Activated CD8-positive, alpha-beta memory T cell treated with anti-CD3 and anti-CD28 coated beads, Interleukin-2, amount 10 ng/mL, durations not matched to agents 7 days and 5 days (primary cell): ENCODE measurements at regions not wholly inside any gene's neighbourhood (a gene's known extent, or its start where the extent isn't known, plus 50 kb on each side); places are given as distances from the start of the nearest gene placed in this dataset.

Experiments used
- ATAC-seq: fragments of 150-1000 bp; cut with Tn5 transposase; one replicate; pipeline ENCODE4 v1.10.0; 2021; ENCODE audit warnings: moderate library complexity
- CTCF ChIA-PET: fragments of 350-600 bp; sonication (Branson Sonifier 250); formaldehyde crosslinking; loops from one replicate; lab custom pipeline; 2021; ENCODE audit warnings: antibody characterized with exemption; lab: Charles Lee
- DNase-seq: peaks from one replicate; pipeline ENCODE4 v3.0.0-alpha.2; 2020
- H3K27ac Mint-ChIP-seq: one replicate; pipeline ENCODE4 v1.8.0; 2021; ENCODE audit warnings: mild to moderate bottlenecking, mixed read lengths
- H3K27me3 Mint-ChIP-seq: one replicate; pipeline ENCODE4 v1.8.0; 2021; ENCODE audit warnings: mixed read lengths
- H3K36me3 Mint-ChIP-seq: one replicate; pipeline ENCODE4 v1.8.0; 2021; ENCODE audit warnings: mild to moderate bottlenecking, mixed read lengths
- H3K4me1 Mint-ChIP-seq: one replicate; pipeline ENCODE4 v1.8.0; 2021; ENCODE audit warnings: mixed read lengths
- H3K4me3 Mint-ChIP-seq: one replicate; pipeline ENCODE4 v1.8.0; 2021; ENCODE audit warnings: mild to moderate bottlenecking, moderate library complexity, mixed read lengths
- H3K9me3 Mint-ChIP-seq: one replicate; pipeline ENCODE4 v1.8.0; 2022; ENCODE audit warnings: low read depth, mixed read lengths

DNA sequence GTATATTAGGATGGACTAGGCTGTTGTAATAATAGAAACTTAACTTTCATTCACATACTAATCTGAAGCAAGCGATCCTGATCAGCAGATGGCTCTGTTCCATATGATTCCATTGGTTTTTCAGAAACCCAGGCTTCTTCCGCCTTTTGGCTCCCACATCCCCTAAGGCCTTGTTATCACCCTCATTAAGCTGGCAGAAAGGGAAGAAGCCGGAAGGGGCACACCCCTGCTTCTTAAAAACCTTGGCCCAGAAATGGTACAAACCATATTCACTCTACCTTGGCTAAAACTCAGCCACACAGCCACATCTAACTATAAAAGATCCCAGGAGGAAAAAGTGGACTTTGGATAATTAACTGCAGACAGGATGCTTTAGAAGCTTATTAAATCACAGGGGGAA, 329.2 kb downstream of the PCNX1 start:
- ATAC-seq, result no peak
- CTCF ChIA-PET, result interaction anchor here (1.1 kb wide), 1 partner anchor 516 kb away, joined by 3 read pairs; no protein-coding TSS in a partner anchor
- H3K9me3 Mint-ChIP-seq, result no peaks in the 10 kb centered on the region

DNA sequence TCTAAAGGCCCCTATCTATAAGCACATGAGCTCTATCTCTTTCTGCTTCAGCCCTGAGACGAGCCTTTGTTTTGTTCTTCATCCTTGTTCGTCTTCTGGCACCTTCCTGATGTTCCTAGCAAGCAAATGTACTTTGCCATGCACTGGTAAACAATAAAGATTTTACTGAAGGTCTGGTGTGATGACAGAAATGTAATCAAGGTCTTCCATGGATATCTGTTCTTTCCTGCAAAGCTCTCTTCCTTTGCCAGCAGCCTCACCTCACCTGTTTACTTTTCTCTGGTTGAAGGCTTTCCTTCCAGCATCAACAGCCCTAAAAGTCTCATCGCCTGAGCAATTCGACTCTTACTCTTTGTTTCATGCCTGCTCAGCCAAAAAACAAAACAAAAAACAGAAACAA, 330.3 kb downstream of the PCNX1 start:
- Mint-ChIP-seq H3K9me3 (no peaks in the 10 kb centered on the region), H3K4me3 (no peak overlapping the region), H3K27ac (no peak overlapping the region), H3K27me3 (peaks cover 4% of the 10 kb centered on the region), H3K36me3 (peaks cover 6% of the 10 kb centered on the region), H3K4me1 (peaks cover 10% of the 10 kb centered on the region)
- ATAC-seq (no peak), DNase-seq (no peak)
- CTCF ChIA-PET, result no interaction called here

More for the DNA sequence above, 329.2 kb downstream of the PCNX1 start:
- H3K27ac Mint-ChIP-seq, result no peak overlapping the region
- DNase-seq, result no peak
- H3K36me3 Mint-ChIP-seq, result peaks cover 6% of the 10 kb centered on the region
- no peak overlapping the region for H3K4me3 Mint-ChIP-seq
- H3K4me1 Mint-ChIP-seq, result peaks cover 10% of the 10 kb centered on the region
- H3K27me3 Mint-ChIP-seq, result peaks cover 4% of the 10 kb centered on the region

DNA sequence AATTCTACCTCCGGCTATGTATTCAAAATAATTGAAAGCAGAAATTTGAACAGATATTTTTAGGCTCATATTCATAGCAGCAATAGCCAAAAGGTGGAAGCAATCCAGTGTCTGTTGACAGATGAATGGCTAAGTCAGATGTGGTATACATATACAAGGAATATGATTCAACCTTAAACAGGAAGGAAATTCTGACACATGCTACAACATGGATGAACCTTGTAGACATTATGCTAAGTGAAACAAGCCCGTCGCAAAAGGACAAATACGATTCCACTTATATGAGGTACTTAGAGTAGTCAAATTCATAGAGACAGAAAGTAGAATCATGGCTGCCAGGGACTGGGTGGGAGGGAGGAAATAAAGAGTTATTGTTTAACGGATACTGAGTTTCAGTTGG, 331.6 kb downstream of the PCNX1 start:
- H3K4me3 Mint-ChIP-seq, result no peak overlapping the region
- H3K9me3 Mint-ChIP-seq, result no peaks in the 10 kb centered on the region
- CTCF ChIA-PET, result no interaction called here
- DNase-seq (no peak), ATAC-seq (no peak)
- H3K27ac Mint-ChIP-seq, result no peak overlapping the region
- H3K4me1 Mint-ChIP-seq, result peaks cover 13% of the 10 kb centered on the region
- peaks cover 4% of the 10 kb centered on the region for H3K27me3 Mint-ChIP-seq
- peaks cover 6% of the 10 kb centered on the region for H3K36me3 Mint-ChIP-seq

DNA sequence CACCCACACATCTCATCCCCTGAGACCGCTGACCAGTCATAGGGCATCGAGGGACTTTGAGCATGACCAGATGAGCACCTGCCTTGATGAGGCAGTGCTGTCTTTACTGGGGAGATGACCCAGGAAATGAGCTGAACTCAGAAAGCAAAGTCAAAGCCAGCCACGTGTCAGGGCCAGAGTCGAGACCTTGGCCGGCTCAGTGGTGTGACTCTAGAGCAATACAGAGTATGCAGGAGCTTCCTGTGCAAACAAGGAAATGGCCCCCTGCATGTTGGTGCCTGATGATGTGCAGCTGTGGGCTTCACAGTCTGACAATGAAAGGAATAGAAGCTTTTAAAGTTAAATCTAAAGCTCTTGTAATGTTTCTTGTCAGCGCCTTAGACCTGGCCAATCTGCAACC, 332.9 kb downstream of the PCNX1 start:
- H3K27ac Mint-ChIP-seq, result no peak overlapping the region
- CTCF ChIA-PET, result interaction anchor here (0.8 kb wide), 1 partner anchor 14 kb away, joined by 3 read pairs; no protein-coding TSS in a partner anchor
- ATAC-seq, result peak; percentile 30

DNA sequence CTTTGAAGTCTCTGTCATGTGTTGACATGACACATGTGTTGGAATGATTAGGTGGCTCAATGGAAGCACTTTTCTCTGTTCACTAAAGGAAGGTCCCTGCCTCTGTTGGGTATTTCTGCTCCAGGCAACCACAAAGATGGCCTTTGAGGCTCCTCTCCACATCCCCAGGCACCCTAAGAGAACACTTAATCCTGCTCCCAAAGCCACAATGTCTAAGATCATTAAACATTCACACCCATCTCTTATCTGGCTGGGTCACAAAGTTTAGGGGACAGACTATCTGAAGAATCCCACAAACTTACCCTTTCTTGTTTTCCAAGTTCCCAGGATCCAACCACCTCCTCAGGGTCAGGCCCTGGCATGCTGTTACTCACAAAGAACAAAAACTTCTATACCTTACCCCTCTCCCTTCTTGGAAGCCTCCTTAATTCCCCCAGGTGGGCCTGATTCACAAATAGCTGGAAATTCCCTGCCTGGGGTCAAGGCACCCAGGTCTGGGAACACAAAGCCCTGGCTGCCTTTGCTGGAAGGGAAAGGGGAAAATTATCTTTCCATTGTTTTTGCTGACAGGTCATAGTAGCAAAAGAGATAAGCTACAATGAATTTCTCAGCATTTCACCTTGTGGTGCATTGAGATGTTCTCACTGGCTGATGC, 333.7 kb downstream of the PCNX1 start:
- peaks cover 4% of the 10 kb centered on the region for H3K27me3 Mint-ChIP-seq
- no peak for DNase-seq
- no peak for ATAC-seq
- no peaks in the 10 kb centered on the region for H3K9me3 Mint-ChIP-seq
- H3K36me3 Mint-ChIP-seq, result peaks cover 14% of the 10 kb centered on the region
- H3K4me1 Mint-ChIP-seq, result peaks cover 35% of the 10 kb centered on the region
- no peak overlapping the region for H3K27ac Mint-ChIP-seq
- CTCF ChIA-PET, result interaction anchor here (0.6 kb wide), 1 partner anchor 339 kb away, joined by 4 read pairs; no protein-coding TSS in a partner anchor
- H3K4me3 Mint-ChIP-seq, result no peak overlapping the region

More for the DNA sequence above, 332.9 kb downstream of the PCNX1 start:
- H3K4me3 Mint-ChIP-seq, result no peak overlapping the region
- peaks cover 27% of the 10 kb centered on the region for H3K4me1 Mint-ChIP-seq
- H3K27me3 Mint-ChIP-seq, result peaks cover 4% of the 10 kb centered on the region
- H3K9me3 Mint-ChIP-seq, result no peaks in the 10 kb centered on the region
- no peak for DNase-seq
- H3K36me3 Mint-ChIP-seq, result peaks cover 11% of the 10 kb centered on the region

DNA sequence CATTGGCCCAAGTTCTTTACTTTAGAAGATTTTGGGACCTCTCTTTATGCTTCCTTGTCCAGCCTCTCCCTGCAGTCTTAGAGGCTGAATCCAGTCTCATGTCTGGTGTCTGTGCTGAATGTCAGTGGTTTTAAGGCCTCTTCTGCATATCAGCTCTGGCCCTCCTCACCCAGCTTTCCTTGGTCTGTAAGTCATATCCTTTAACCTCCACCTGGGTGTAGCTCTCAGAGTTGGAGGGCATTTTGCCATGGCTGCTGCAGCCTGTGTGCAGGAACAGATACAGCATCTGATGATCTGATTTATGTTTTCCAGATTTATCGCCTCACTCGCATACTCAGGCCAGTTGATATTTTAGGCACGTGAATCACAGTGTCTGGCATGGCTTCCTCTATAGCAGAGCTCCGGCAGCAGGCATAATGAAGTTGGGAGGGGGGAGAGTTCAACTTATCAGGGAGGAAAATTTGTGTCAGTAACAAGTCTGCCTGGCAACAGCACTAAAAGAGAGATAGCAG, 335.0 kb downstream of the PCNX1 start:
- peaks cover 4% of the 10 kb centered on the region for H3K27me3 Mint-ChIP-seq
- no peak for DNase-seq
- H3K36me3 Mint-ChIP-seq, result peaks cover 24% of the 10 kb centered on the region
- CTCF ChIA-PET, result no interaction called here
- no peak overlapping the region for H3K27ac Mint-ChIP-seq
- no peak overlapping the region for H3K4me3 Mint-ChIP-seq
- peaks cover under 1% of the 10 kb centered on the region for H3K9me3 Mint-ChIP-seq
- peaks cover 48% of the 10 kb centered on the region for H3K4me1 Mint-ChIP-seq
- no peak for ATAC-seq

DNA sequence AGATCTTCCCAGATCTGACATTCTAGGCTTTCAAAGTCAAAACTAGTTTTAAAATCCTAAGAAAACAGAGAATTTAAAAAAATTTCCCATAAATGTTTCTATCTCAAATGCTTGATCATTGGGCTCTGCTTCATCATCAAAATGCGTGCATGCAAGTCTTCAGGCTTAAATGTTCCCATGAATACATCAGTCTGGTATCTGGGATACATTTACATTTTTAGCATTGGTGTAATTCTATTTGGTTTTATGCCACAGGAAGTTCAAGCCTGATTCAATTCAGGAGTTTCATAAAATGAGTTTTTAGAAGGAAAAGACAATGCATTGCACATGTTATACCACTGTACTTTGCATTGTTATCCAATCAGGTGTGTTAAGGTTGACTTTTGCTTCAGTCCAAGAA, 336.4 kb downstream of the PCNX1 start:
- no peak for ATAC-seq
- peaks cover 55% of the 10 kb centered on the region for H3K4me1 Mint-ChIP-seq
- no peak overlapping the region for H3K4me3 Mint-ChIP-seq
- CTCF ChIA-PET, result no interaction called here
- H3K27ac Mint-ChIP-seq, result no peak overlapping the region
- H3K36me3 Mint-ChIP-seq, result peaks cover 38% of the 10 kb centered on the region
- DNase-seq, result no peak
- peaks cover 2% of the 10 kb centered on the region for H3K27me3 Mint-ChIP-seq
- peaks cover 12% of the 10 kb centered on the region for H3K9me3 Mint-ChIP-seq

DNA sequence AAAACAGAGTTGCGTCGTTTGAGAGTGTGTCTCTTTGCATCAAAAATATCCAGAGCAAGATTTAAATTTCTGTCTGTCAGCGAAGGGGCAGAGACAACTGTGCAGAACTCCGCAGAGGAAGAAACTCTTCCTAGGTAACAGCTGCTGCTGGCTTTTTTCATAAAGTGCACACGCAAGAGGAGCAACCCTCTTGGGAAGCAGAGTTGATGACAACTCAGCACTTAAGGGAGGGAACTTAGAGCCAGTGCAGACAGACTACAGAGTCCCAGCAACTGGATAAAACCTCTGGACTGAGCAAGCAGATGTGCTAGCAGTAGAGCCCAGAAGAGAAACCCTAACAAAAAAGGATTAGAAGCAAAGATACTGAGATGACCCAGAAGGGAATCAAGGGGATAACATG, 337.1 kb downstream of the PCNX1 start:
- Mint-ChIP-seq H3K4me1 (peaks cover 54% of the 10 kb centered on the region), H3K36me3 (peaks cover 39% of the 10 kb centered on the region), H3K4me3 (no peak overlapping the region), H3K27me3 (peaks cover 2% of the 10 kb centered on the region), H3K27ac (no peak overlapping the region), H3K9me3 (peaks cover 12% of the 10 kb centered on the region)
- DNase-seq (no peak), ATAC-seq (no peak)
- CTCF ChIA-PET, result no interaction called here

DNA sequence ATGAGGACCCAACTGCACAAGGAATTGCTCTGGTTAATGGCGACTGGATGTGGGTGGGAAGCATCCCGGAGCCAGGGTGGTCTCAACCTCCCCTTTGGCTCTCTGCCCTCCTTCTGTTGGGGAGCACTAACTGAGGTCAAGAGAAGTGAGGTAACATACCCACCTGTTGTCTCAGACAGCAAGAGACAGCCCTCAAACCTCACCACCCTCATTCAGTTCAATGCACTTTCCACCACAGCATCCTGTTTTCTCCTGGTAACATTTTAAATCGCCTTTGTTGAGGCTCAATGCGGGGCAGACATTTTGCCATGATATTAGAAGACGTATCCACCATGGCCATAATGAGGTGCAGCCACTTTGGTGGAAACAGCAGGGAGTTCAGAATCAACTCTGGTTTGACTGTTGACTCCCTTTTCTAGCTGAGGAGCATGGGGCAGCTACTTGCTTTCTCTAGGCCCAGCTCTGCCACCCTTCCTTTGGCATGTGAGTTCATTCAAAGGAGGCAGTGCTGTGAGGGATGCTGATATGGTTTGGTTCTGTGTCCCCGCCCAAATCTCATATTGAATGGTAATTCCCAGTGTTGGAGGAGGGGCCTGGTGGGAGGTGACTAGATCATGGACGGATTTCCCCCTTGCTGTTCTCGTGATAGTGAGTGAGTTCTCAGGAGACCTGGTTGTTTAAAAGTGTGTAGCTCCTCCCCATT, 338.6 kb downstream of the PCNX1 start:
- Mint-ChIP-seq H3K4me3 (peak overlapping the region; percentile 21), H3K4me1 (peaks cover 53% of the 10 kb centered on the region), H3K36me3 (peaks cover 41% of the 10 kb centered on the region), H3K9me3 (peaks cover 14% of the 10 kb centered on the region), H3K27me3 (peaks cover 2% of the 10 kb centered on the region), H3K27ac (peak overlapping the region; percentile 93)
- peak; percentile 80 for ATAC-seq
- CTCF ChIA-PET, result interaction anchor here (1.0 kb wide), 1 partner anchor 76 kb away, joined by 4 read pairs; no protein-coding TSS in a partner anchor
- DNase-seq, result peak; percentile 79

DNA sequence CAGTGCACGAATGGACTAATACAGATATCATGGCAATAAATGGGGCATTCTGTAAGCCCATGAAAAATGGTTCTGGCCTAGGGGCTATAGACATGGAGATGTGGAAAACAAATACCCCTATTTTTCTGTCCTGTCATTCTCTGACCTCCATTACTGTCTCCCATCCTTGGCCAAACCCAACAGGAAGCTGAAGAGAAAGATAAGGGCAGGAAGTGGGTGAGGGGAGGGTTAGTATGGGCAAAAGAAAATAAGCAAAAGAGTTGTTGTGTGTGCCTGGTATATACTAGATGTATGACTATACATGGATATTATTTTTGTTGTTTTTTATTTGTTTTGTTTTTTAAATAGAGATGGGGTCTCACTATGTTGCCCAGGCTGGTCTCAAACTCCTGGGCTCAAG, 339.3 kb downstream of the PCNX1 start:
- CTCF ChIA-PET, result interaction anchor here (1.0 kb wide), 1 partner anchor 75 kb away, joined by 4 read pairs; no protein-coding TSS in a partner anchor
- Mint-ChIP-seq H3K36me3 (peaks cover 42% of the 10 kb centered on the region), H3K27ac (peak overlapping the region; percentile 93), H3K4me3 (peak overlapping the region; percentile 21), H3K9me3 (peaks cover 17% of the 10 kb centered on the region), H3K27me3 (peaks cover 2% of the 10 kb centered on the region), H3K4me1 (peaks cover 57% of the 10 kb centered on the region)
- ATAC-seq (peak; percentile 64), DNase-seq (peak; percentile 67)

DNA sequence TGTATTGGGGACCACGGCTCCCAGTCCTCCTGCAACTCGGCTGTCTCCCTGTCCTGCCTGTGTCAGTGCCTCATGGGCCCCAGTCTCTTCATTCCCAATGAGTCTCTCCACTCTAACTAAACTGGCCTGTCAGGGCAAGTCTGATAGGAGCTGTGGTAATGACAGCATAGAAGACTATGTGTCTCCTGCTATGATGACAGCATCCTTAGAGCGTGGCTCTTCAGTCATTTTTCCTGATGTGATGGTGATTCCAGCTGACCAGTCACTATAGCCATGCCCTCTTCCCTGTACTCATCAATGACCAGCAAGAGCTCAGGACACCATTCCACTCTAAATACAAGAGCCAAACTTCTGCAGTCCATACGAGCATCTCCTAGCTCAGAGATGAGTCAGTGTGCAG, 339.8 kb downstream of the PCNX1 start:
- no peak overlapping the region for H3K4me3 Mint-ChIP-seq
- CTCF ChIA-PET, result no interaction called here

DNA sequence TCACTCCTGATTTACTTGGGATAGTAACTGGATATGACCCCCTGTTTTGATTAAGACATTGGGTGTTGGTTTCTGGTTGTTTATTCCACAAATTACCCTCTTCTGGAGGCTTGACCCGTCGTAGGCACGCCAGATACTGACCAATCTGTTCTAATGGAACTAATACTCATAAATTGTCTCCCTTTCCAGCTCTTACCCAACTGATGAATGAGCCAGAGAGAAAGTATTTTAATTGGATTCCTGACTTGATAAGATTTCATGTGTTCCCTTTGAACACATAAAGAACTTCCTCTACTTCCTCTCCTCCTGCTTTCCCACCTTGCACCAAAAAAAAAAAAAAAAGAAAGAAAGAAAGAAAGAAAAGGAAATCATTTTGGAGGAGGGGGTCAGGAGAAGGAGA, 340.9 kb downstream of the PCNX1 start:
- Mint-ChIP-seq H3K4me1 (peaks cover 57% of the 10 kb centered on the region), H3K27me3 (peaks cover 2% of the 10 kb centered on the region), H3K9me3 (peaks cover 18% of the 10 kb centered on the region), H3K4me3 (no peak overlapping the region), H3K36me3 (peaks cover 42% of the 10 kb centered on the region), H3K27ac (no peak overlapping the region)
- ATAC-seq (no peak), DNase-seq (no peak)
- CTCF ChIA-PET, result no interaction called here

More for the DNA sequence above, 339.8 kb downstream of the PCNX1 start:
- Mint-ChIP-seq H3K9me3 (peaks cover 17% of the 10 kb centered on the region), H3K27me3 (peaks cover 2% of the 10 kb centered on the region), H3K4me1 (peaks cover 57% of the 10 kb centered on the region), H3K36me3 (peaks cover 42% of the 10 kb centered on the region), H3K27ac (peak overlapping the region; percentile 93)
- no peak for ATAC-seq
- no peak for DNase-seq

DNA sequence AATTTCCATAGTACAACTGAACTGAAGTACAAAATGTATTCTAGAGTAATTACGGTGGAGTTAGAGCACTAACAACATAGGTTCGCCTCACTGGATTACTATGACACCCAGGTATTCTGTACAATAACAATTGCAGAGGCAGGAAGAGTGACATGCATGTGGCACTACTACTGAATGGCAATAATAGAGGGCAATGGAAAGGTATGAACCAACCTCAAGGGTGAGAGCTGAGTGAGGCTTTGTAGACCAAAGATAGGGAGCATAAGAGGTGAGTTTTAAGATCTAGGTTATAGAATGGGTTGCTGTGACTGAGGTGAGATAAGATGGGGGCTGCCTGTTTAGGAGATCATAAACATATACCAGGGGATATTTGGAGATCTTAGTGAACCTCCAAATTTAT, 343.1 kb downstream of the PCNX1 start:
- DNase-seq (no peak), ATAC-seq (no peak)
- peaks cover 23% of the 10 kb centered on the region for H3K9me3 Mint-ChIP-seq
- no peak overlapping the region for H3K27ac Mint-ChIP-seq
- no peak overlapping the region for H3K4me3 Mint-ChIP-seq
- H3K36me3 Mint-ChIP-seq, result peaks cover 39% of the 10 kb centered on the region
- CTCF ChIA-PET, result interaction anchor here (1.0 kb wide), 1 partner anchor 153 kb away, joined by 3 read pairs; no protein-coding TSS in a partner anchor
- H3K4me1 Mint-ChIP-seq, result peaks cover 38% of the 10 kb centered on the region
- H3K27me3 Mint-ChIP-seq, result no peaks in the 10 kb centered on the region
